ENCODE measurements at regions not wholly inside any gene's neighbourhood (a gene's known extent, or its start where the extent isn't known, plus 50 kb on each side); places are given as distances from the start of the nearest gene placed in this dataset.
"Not testable (repeated sequence)": the region's sequence is repeated elsewhere in the genome, so short reads cannot be mapped to it uniquely, and the experiment has no call there.

DNA sequence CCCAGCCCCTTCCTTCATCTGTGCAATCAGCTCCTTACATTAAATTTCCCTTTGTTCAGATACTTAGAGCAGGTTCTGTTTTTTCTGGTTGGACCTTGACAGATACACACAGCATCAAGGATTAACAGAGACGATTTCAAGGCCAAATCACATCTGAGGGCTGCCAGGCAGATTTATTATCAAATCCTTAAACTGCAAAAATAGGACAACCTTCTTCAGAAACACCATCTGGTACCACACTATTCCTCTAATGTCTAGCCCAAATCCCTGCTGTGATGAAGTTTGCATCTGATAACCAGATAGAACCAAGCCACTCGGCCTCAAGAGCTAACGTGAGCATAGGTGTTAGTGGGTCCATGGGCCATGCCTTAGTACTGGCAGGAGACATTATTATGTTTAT lies 250.7 kb upstream of the PROK2 start:
- ATAC-seq (no peak), DNase-seq (no peak)
- intact Hi-C loops (cut with DNase I, micrococcal nuclease): no loop called here

DNA sequence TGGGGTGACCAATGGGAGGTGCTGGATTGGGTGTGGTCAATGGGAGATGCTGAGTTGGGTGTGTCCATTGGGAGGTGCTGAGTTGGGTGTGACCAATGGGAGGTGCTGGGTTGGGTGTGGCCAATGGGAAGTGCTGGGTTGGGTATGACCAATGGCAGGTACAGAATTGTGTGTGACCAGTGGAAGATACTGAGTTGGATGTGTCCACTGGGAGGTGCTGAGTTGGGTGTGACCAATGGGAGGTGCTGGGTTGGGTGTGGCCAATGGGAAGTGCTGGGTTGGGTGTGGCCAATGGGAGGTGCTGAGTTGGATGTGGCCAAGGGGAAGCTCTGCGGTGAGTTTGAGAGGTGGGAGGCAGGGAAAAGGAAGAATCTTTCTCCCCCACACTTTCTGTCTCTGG lies 250.0 kb upstream of the PROK2 start:
- intact Hi-C loops (cut with DNase I, micrococcal nuclease): no loop called here
- no peak for DNase-seq
- ATAC-seq: no peak

DNA sequence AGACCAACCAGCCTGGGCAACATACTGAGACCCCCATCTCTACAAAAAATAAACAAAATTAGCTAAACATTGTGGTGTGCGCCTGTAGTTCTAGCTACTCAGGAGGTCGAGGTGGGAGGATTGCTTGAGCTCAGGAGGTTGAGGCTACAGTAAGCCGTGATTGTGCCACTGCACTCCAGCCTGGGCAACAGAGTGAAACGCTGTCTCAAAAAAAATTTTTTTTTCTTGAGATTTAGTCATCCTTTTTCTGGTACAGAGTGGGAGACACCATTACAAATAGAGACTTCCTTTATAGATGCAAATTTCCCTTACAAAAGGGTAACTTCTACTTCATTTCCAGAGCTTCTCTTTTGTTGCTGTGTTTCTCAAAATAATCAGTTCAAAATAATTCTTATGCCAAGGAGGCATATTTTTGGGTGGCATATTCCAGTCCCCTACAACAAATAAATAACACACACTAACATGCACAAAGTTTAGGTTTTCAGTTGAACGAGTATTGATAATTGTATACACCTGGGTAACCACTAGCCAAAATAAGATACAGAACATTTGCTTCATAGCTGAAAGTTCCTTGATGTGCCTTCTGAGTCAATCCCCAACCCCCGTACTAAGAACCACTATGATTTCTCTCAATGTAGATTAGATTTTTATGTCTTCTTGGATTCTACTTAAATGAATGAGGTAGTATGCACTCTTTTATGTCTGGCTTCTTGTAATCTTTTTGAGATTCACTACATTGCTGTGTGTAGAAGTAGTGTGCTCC lies 248.9 kb upstream of the PROK2 start:
- DNase-seq: no peak
- ATAC-seq: no peak
- intact Hi-C loops (cut with DNase I, micrococcal nuclease): no loop called here

GRCh38 chr3:72032441-72033135 lies 247.6 kb upstream of the PROK2 start:
- DNase-seq (no peak), ATAC-seq (no peak)
- intact Hi-C loops (cut with DNase I, micrococcal nuclease): no loop called here

DNA sequence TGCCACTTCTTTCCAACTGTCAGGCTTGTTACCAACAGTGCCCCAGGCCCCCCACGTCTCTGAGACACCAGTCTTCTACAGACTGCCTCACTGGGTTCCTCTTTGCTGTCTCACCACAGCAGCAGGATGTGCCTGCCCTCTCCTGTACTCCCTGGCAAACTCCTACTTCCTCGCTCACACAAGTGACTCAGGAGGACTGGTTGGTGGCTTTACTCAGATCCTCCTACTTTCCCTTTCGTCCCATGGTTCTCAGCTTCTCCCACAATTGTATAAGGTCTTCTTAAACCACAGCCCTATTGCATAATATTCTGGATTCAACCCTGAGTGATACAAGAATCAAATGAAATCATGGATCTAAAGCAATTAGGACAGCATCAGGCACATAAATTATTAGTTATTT lies 246.6 kb upstream of the PROK2 start:
- intact Hi-C loops (cut with DNase I, micrococcal nuclease): no loop called here
- DNase-seq (peak in 1 of 2 donors; percentile 37), ATAC-seq (no peak)

- DNase-seq; intact Hi-C loops (cut with DNase I, micrococcal nuclease); ATAC-seq: not testable (repeated sequence)
These were observed 245.3 kb upstream of the PROK2 start for GRCh38 chr3:72030296-72030695.

GRCh38 chr3:72028726-72029125 lies 243.8 kb upstream of the PROK2 start:
- intact Hi-C loops (cut with DNase I, micrococcal nuclease); DNase-seq; ATAC-seq: not testable (repeated sequence)

DNA sequence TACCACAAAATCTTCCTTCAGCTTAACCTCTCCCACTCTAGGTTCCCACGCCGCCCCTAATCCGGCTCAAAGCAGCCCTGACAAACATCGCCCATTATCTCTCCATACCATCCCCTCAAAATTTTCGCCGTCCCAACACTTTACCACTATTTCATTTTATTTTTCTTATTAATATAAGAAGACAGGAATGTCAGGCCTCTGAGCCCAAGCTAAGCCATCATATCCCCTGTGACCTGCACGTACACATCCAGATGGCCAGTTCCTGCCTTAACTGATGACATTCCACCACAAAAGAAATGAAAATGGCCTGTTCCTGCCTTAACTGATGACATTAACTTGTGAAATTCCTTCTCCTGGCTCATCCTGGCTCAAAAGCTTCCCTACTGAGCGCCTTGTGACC lies 243.4 kb upstream of the PROK2 start:
- ATAC-seq; DNase-seq; intact Hi-C loops (cut with DNase I, micrococcal nuclease): not testable (repeated sequence)

DNA sequence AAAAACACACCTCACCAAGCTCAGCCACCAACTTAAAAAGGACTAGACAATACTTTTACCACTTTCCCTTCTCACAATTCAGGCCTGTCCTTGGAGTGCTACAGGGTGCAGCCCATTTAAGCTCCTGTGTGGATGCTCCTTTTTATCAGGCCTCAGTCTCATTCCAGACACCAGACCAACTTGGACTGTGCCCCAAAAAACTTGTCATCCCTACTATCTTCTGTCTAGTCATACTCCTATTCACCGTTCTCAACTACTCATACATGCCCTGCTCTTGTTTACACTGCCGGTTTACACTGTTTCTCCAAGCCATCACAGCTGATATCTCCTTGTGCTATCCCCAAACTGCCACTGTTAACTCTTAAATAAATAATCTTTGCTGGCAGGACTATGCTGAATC lies 242.8 kb upstream of the PROK2 start:
- DNase-seq; intact Hi-C loops (cut with DNase I, micrococcal nuclease); ATAC-seq: not testable (repeated sequence)

DNA sequence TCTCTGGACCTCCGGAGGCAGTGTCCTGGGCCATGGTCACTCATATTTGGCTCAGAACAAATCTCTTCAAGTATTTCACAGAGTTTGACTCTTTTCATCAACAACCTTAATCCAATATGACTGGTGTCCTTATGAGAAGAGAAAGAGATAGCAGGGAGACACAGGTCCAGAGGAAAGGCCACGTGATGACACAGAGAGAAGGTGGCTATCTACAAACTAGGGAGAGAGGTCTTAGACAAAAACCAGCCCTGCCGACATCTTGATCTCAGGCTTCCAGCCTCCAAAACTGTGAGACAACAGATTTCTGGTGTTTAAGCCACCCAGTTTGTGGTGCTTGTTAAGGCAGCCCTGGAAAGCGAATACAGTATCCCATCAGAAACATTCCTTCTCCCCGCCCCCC lies 237.1 kb upstream of the PROK2 start:
- ATAC-seq (no peak), DNase-seq (no peak)
- intact Hi-C loops (cut with DNase I, micrococcal nuclease): no loop called here

GRCh38 chr3:72021531-72021930 lies 236.6 kb upstream of the PROK2 start:
- no peak for DNase-seq
- ATAC-seq: no peak
- intact Hi-C loops (cut with DNase I, micrococcal nuclease): no loop called here

GRCh38 chr3:72018343-72018984 lies 233.5 kb upstream of the PROK2 start:
- intact Hi-C loops (cut with DNase I, micrococcal nuclease): no loop called here
- no peak for ATAC-seq
- no peak for DNase-seq

GRCh38 chr3:72017935-72018334 lies 233.0 kb upstream of the PROK2 start:
- ATAC-seq (no peak), DNase-seq (no peak)
- intact Hi-C loops (cut with DNase I, micrococcal nuclease): no loop called here

DNA sequence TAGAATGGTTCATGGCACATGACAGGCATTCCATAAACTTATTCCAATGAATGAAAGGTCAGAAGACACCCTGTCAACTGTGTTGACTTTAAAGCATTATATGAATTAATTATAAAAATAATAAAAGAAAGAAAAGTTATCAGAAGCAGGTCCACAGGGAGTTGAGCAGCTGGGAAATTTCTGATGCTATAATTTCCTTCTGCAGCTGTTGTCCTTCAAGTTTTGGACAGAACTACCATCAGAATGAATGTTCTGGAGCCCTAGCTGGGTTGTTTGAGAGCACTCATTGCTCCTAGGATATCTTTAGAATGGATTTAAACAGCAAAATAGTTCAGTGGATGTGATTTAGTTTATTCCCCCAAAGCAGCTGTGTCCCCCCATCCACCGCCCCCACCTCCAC lies 232.4 kb upstream of the PROK2 start:
- ATAC-seq: no peak
- DNase-seq: no peak
- intact Hi-C loops (cut with DNase I, micrococcal nuclease): no loop called here

DNA sequence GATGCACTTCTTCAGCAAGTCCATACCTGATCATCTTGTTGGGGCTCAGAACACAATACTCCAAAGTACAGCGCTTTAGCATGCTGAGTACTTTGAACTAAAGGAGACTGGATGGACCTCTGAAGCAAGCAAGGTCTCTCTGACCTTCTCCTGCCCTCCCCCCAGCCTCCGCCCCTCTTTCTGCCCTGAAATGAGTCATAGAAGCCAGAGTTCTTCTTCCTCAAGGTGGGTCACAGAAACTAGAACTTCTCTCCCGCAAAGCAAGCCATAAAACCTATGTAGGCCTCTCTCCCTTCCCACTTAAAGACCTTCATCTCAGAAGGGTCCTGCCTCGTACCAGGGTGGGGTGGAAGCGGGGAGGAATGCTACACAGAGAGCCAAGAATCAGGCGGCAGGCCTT lies 230.5 kb upstream of the PROK2 start:
- intact Hi-C loops (cut with DNase I, micrococcal nuclease): no loop called here
- ATAC-seq (peak; percentile 62), DNase-seq (peak in 1 of 2 donors; percentile 11)

GRCh38 chr3:72013084-72013483 lies 228.1 kb upstream of the PROK2 start:
- intact Hi-C loops (cut with DNase I, micrococcal nuclease): no loop called here
- no peak for ATAC-seq
- no peak for DNase-seq

DNA sequence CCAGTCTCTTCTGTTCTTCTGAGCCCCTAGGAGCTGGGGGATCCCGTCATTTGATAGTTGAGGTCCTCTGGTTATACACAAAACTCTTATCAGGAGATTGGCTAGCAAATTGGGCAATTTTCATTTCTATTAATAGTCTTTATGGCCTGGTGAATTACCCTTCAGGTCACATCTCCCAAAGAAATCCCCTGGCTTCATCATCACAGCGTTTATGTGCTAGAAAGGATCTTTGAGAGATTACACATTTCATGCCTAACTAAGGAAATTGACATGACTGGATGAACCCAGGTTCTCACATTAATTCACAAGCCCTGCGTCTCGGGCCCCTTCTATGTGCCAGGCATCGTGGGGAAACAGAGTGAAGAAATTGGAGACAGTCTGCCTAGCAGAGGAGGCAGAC lies 227.4 kb upstream of the PROK2 start:
- intact Hi-C loops (cut with DNase I, micrococcal nuclease): no loop called here
- DNase-seq (no peak), ATAC-seq (no peak)

GRCh38 chr3:72011485-72011884 lies 226.5 kb upstream of the PROK2 start:
- ATAC-seq: no peak
- intact Hi-C loops (cut with DNase I, micrococcal nuclease): no loop called here
- no peak for DNase-seq

DNA sequence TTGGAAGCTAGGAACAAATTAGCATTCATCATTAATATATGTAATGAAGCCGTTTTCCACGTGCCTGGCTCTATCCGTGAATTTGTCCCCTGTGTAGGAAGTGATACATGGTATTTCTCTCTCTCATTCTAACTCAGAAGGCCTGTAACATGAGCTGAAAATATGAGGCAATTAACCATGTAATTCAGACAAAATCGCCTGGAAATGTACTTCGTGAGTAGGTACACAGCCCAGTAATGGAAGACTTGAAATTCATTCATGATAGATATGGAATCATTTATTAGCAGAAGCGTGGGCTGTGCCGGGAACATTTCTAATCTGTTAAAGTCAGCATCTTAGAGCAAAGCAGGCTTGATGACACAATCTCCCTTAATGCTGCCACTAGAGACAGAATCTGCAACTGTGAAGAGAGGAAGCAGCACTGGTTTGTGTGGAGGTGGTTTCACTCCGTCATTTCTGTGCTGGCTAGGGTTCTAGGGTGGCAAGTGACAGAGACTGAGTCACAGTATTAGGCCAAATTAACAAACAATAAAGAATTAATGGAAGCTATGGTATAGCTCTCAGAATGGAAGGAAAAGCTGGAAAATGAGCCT lies 225.0 kb upstream of the PROK2 start:
- ATAC-seq (no peak), DNase-seq (no peak)
- intact Hi-C loops (cut with DNase I, micrococcal nuclease): no loop called here

Data from left colon (tissue), 2 donors.